ENCODE measurements at regions not wholly inside any gene's neighbourhood (a gene's known extent, or its start where the extent isn't known, plus 50 kb on each side); places are given as distances from the start of the nearest gene placed in this dataset.

DNA sequence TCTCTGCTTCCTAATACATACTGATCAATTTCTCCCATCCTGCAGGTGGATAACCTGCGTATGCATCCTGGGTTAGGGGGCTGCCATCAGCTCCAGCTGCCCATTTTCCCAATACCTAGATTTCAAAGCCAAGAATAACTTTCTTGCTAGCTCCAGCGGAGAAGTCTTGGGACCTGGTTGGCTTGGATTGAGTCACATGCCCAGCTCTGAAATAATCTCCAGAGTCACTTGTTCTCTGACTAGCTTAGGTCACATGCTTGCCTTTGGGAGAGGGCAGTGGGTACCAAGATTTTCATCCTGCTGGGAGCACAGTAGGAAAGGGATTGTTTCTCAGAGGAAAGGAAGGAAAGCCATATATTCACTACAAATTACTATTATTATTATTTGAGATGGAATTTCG is 70.0 kb upstream of the ELAC2 start:
- H3K36me3 Mint-ChIP-seq (ENCODE audit: low read depth): no peaks in the 10 kb centered on the region
- no peaks in the 10 kb centered on the region for H3K27me3 Mint-ChIP-seq
- intact Hi-C loops (cut with micrococcal nuclease): no loop called here
- TF ChIP-seq, protein P1, sequence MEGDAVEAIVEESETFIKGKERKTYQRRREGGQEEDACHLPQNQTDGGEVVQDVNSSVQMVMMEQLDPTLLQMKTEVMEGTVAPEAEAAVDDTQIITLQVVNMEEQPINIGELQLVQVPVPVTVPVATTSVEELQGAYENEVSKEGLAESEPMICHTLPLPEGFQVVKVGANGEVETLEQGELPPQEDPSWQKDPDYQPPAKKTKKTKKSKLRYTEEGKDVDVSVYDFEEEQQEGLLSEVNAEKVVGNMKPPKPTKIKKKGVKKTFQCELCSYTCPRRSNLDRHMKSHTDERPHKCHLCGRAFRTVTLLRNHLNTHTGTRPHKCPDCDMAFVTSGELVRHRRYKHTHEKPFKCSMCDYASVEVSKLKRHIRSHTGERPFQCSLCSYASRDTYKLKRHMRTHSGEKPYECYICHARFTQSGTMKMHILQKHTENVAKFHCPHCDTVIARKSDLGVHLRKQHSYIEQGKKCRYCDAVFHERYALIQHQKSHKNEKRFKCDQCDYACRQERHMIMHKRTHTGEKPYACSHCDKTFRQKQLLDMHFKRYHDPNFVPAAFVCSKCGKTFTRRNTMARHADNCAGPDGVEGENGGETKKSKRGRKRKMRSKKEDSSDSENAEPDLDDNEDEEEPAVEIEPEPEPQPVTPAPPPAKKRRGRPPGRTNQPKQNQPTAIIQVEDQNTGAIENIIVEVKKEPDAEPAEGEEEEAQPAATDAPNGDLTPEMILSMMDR (IDR thresholded peaks at IDR 0.05): no peak
- DNase-seq: no peak
- H3K9me3 Mint-ChIP-seq: no peaks in the 10 kb centered on the region
- ChIA-PET POLR2A (no interaction called here), CTCF (no interaction called here)
- no peak for ATAC-seq (ENCODE audit: low read depth)
- no peak overlapping the region for H3K4me3 Mint-ChIP-seq
- H3K4me1 Mint-ChIP-seq: peaks cover 21% of the 10 kb centered on the region
- no peak overlapping the region for H3K27ac Mint-ChIP-seq

DNA sequence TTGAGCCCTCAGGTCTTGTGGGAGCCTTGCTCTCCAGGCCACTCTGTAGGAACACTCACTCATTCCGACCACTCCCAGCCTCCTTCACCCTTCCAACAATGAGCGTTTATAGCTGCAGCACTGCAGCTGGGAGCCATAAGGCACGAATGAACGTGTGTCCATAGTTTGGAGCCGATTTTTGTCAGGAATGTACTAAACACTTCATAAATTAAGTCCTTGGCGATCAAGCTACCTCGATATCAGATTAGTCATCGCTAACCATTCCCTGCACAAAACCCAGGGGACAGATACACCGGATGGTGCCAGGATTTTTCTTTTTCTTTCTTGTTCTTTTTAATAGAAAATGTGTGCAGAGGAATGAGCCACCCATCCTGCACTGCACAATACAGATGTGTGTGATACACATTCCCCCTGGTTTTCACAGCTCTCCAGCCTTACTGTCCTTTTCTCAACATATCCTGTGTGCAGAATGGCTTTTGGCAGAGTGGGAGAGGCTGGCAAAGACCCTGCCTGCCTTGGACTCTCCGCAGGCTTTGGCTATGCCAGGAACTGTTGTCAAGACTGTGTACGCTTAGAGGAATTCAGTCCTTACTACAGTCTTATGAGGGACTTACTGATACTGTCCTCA is 68.4 kb upstream of the ELAC2 start:
- H3K9me3 Mint-ChIP-seq: no peaks in the 10 kb centered on the region
- ChIA-PET CTCF (no interaction called here), POLR2A (no interaction called here)
- TF ChIP-seq, protein P1 (IDR thresholded peaks at IDR 0.05): no peak
- ATAC-seq (ENCODE audit: low read depth) (no peak), DNase-seq (no peak)
- peaks cover 21% of the 10 kb centered on the region for H3K4me1 Mint-ChIP-seq
- H3K36me3 Mint-ChIP-seq (ENCODE audit: low read depth): no peaks in the 10 kb centered on the region
- H3K4me3 Mint-ChIP-seq: no peak overlapping the region
- H3K27me3 Mint-ChIP-seq: no peaks in the 10 kb centered on the region
- intact Hi-C loops (cut with micrococcal nuclease): no loop called here
- H3K27ac Mint-ChIP-seq: no peak overlapping the region

DNA sequence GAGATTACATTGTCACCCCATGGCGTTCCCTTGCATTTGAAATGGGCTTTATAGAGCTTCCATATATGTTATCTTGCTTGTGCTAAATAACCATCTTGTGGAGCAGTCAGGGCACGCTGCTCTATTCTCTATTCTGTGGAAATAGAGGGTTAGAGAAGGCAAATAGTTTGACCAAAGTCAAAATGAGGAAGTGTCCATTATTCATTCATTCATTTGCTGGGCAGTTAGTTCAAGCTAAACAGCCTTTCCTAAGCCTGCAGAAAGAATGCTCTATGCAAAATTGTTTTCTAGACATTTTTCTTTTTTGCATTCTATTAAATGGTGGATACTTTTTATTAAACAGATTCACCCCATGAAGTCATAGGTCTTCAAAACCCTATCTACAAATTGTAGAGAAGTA is 67.8 kb upstream of the ELAC2 start:
- Mint-ChIP-seq H3K27me3 (no peaks in the 10 kb centered on the region), H3K4me1 (peaks cover 21% of the 10 kb centered on the region), H3K9me3 (peaks cover 1% of the 10 kb centered on the region), H3K36me3 (ENCODE audit: low read depth) (no peaks in the 10 kb centered on the region), H3K27ac (no peak overlapping the region), H3K4me3 (no peak overlapping the region)
- ChIA-PET CTCF (no interaction called here), POLR2A (no interaction called here)
- TF ChIP-seq, protein P1 (IDR thresholded peaks at IDR 0.05): no peak
- no peak for ATAC-seq (ENCODE audit: low read depth)
- intact Hi-C loops (cut with micrococcal nuclease): no loop called here
- DNase-seq: no peak

DNA sequence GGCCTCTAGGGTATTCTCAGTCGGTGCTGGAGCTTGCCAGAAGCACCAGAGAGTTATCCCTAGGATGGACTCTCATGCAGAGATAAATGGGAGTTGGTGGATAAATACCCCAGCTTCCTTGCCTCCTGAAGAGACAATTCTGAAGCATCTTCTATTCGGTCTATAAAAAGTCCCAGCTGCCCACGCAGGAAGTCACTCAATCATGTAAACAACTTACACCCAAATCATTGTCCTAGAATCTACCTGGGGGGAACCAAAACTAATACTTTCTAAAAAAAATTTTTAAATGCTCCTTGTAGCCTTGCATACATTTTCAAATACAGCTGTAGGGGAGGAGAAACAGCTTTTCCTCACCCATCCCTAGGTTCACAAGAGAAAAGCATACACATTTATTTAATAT is 66.6 kb upstream of the ELAC2 start:
- DNase-seq (no peak), ATAC-seq (ENCODE audit: low read depth) (no peak)
- Mint-ChIP-seq H3K4me3 (peak overlapping the region; percentile 29), H3K27ac (peak overlapping the region; percentile 47), H3K4me1 (peaks cover 21% of the 10 kb centered on the region), H3K9me3 (peaks cover 2% of the 10 kb centered on the region), H3K36me3 (ENCODE audit: low read depth) (no peaks in the 10 kb centered on the region), H3K27me3 (no peaks in the 10 kb centered on the region)
- TF ChIP-seq, protein P1 (IDR thresholded peaks at IDR 0.05): no peak
- ChIA-PET POLR2A (no interaction called here), CTCF (no interaction called here)
- intact Hi-C loops (cut with micrococcal nuclease): no loop called here

DNA sequence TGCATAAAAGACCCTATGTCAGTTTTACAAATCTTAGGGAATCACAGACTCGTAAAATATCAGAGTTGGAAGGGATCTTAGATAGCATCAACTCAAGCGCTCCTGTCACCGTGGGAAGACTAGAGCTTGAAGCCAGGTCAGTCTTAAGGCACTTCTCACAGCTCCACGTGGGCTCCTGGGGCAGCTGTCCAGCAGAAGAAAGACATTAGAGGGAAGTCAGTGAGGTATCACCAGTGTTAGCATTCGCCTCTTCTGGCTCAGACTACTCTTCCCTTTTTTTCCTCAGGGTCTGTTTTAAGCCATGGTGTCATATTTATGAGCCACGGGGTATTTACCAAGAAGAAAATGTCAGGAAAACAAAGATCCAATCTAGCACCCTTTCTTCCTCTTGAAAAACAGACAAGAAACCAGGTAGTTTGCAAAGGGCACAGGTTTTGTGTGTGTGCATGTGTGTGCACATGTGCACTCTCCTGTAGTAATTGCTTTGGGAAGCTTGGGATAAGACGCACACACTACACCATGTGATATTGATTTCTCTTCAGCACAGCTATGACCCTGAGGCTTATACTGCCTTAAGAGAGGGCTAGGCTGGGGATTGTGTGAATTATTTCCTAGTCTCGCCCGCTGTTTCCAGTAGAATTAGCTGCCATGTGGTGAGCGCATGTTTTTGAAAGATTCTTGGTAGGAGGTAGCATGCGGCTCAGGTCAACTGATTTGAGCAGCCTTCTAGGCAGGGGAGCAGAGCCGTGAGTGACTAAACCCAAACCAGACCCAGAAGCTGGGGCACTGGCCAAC is 61.0 kb upstream of the ELAC2 start:
- POLR2A ChIA-PET: no interaction called here
- no peaks in the 10 kb centered on the region for H3K36me3 Mint-ChIP-seq (ENCODE audit: low read depth)
- H3K27me3 Mint-ChIP-seq: no peaks in the 10 kb centered on the region
- TF ChIP-seq, protein P1 (IDR thresholded peaks at IDR 0.05): no peak
- H3K4me3 Mint-ChIP-seq: no peak overlapping the region
- no peak for DNase-seq
- CTCF ChIA-PET: no interaction called here
- H3K27ac Mint-ChIP-seq: no peak overlapping the region
- peaks cover 4% of the 10 kb centered on the region for H3K4me1 Mint-ChIP-seq
- ATAC-seq (ENCODE audit: low read depth): no peak
- peaks cover 2% of the 10 kb centered on the region for H3K9me3 Mint-ChIP-seq
- intact Hi-C loops (cut with micrococcal nuclease): no loop called here

Measured in activated B cell treated with CpG ODN at 0.5 μM for 24 hours (primary cell).